Upper lobe of left lung (tissue), 4 donors: ENCODE measurements at regions not wholly inside any gene's neighbourhood (a gene's known extent, or its start where the extent isn't known, plus 50 kb on each side); places are given as distances from the start of the nearest gene placed in this dataset.

Experiments used
- POLR2A ChIP-seq, 4 donors: fragments of 450-650 bp; IDR thresholded peaks; one replicate each; pipeline ENCODE4 v1.5.1; 2016 to 2017; ENCODE audit warnings: antibody characterized with exemption in 4 of 4, mild to moderate bottlenecking in 2 of 4
- TF ChIP-seq, protein P1 (sequence below), 6 experiments: fragments of 450-650 bp in 4 of 6; fragments of 200-600 bp in 2 of 6; sonication (generic) in 2 of 6; IDR thresholded peaks; one replicate each; pipeline ENCODE4 v1.5.1; 2016 to 2019; ENCODE audit warnings: antibody characterized with exemption in 6 of 6

DNA sequence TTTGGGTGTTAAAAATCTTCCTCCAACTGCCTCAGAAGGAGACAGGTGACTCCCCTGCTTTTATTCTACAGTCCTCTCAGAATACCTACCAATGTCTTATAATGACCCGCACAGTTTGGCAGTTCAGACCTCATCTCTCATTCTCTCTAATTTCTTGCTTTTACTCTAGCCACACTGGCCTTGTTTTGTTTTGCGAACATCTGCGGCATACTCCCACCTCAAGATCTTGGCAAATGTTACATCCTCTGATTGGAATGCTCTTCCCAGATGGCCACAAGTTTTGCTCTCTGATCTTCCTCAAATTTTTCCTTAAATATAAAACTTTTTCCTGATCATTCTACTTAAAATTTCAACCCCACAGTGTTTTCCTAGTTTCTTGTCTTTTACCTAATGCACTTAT, 94.1 kb downstream of the PLSCR2 start:
- TF ChIP-seq POLR2A (IDR thresholded peaks at IDR 0.05) = no peak
- TF ChIP-seq, protein P1, sequence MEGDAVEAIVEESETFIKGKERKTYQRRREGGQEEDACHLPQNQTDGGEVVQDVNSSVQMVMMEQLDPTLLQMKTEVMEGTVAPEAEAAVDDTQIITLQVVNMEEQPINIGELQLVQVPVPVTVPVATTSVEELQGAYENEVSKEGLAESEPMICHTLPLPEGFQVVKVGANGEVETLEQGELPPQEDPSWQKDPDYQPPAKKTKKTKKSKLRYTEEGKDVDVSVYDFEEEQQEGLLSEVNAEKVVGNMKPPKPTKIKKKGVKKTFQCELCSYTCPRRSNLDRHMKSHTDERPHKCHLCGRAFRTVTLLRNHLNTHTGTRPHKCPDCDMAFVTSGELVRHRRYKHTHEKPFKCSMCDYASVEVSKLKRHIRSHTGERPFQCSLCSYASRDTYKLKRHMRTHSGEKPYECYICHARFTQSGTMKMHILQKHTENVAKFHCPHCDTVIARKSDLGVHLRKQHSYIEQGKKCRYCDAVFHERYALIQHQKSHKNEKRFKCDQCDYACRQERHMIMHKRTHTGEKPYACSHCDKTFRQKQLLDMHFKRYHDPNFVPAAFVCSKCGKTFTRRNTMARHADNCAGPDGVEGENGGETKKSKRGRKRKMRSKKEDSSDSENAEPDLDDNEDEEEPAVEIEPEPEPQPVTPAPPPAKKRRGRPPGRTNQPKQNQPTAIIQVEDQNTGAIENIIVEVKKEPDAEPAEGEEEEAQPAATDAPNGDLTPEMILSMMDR (IDR thresholded peaks at IDR 0.05) = no peak
